Stomach (tissue), 8 donors: ENCODE measurements at regions not wholly inside any gene's neighbourhood (a gene's known extent, or its start where the extent isn't known, plus 50 kb on each side); places are given as distances from the start of the nearest gene placed in this dataset.

Experiments
- DNase-seq, 2 donors: peaks; one replicate each; pipeline versions ENCODE4 v3.0.0 to v3.0.0-alpha.2; 2013 to 2019
- H3K27ac ChIP-seq, 5 donors: fragments of 200-600 bp in 4 of 5; sonication (generic) in 4 of 5; one replicate each; pipeline ENCODE4 v1.5.1; 2013 to 2019; ENCODE audit warnings: mild to moderate bottlenecking in 1 of 5, moderate library complexity in 1 of 5
- H3K27me3 ChIP-seq, 3 donors: fragments of 200-600 bp; sonication (generic); one replicate each; pipeline ENCODE4 v1.5.1; 2017 to 2019; ENCODE audit warnings: mixed run types in 1 of 3
- H3K36me3 ChIP-seq, 4 donors: fragments of 200-600 bp; sonication (generic); 1 replicate in 3 of 4; 2 replicates in 1 of 4; pipeline ENCODE4 v1.5.1; 2016 to 2019
- H3K4me1 ChIP-seq, 4 donors: fragments of 200-600 bp; sonication (generic); one replicate each; pipeline ENCODE4 v1.5.1; 2016 to 2019
- H3K4me3 ChIP-seq, 4 donors: fragments of 200-600 bp; sonication (generic) in 3 of 4; one replicate each; pipeline ENCODE4 v1.5.1; 2016 to 2019; ENCODE audit warnings: mild to moderate bottlenecking in 1 of 4
- H3K9me3 ChIP-seq, 4 donors: fragments of 200-600 bp; sonication (generic); one replicate each; pipeline ENCODE4 v1.5.1; 2016 to 2019
- EP300 ChIP-seq: sonication (generic); formaldehyde crosslinking; IDR thresholded peaks from one replicate; pipeline ENCODE4 v1.6.1; 2017; ENCODE audit warnings: antibody characterized with exemption
- POLR2A ChIP-seq, 4 donors: fragments of 450-650 bp; IDR thresholded peaks; one replicate each; pipeline ENCODE4 v1.6.1; 2016; ENCODE audit warnings: antibody characterized with exemption in 4 of 4, control low read depth in 2 of 4, mild to moderate bottlenecking in 1 of 4, moderate library complexity in 1 of 4
- POLR2AphosphoS5 ChIP-seq, 3 donors: sonication (generic); formaldehyde crosslinking; IDR thresholded peaks; one replicate each; pipeline ENCODE4 v1.6.1; 2016; ENCODE audit warnings: antibody characterized with exemption in 3 of 3
- WGBS, 5 donors: extraction: QIAGEN DNeasy Blood & Tissue Kit in 3 of 5; methylation state at CpG; one replicate each; pipeline versions ENCODE4 v1.1.5 to v1.1.7; 2013 to 2018; 5-methylcytosine and 5-hydroxymethylcytosine counted together
- intact Hi-C: fragments of 100-400 bp; cut with DNase I; formaldehyde crosslinking; loops from one replicate; pipeline ENCODE4 v1.15.1; 2023; ENCODE audit warnings: low total_unique reads
- TF ChIP-seq, protein P1 (sequence below), 7 experiments: fragments of 450-650 bp in 4 of 7; fragments of 200-600 bp in 3 of 7; sonication (generic) in 3 of 7; IDR thresholded peaks; one replicate each; pipeline ENCODE4 v1.5.1; 2016 to 2019; ENCODE audit warnings: antibody characterized with exemption in 7 of 7, control low read depth in 2 of 7, mild to moderate bottlenecking in 1 of 7
- donor health status: healthy with polysubstance abuse.
- donor health status: Bipolar disorder and iron deficiency.
- donor health status: healthy.

DNA sequence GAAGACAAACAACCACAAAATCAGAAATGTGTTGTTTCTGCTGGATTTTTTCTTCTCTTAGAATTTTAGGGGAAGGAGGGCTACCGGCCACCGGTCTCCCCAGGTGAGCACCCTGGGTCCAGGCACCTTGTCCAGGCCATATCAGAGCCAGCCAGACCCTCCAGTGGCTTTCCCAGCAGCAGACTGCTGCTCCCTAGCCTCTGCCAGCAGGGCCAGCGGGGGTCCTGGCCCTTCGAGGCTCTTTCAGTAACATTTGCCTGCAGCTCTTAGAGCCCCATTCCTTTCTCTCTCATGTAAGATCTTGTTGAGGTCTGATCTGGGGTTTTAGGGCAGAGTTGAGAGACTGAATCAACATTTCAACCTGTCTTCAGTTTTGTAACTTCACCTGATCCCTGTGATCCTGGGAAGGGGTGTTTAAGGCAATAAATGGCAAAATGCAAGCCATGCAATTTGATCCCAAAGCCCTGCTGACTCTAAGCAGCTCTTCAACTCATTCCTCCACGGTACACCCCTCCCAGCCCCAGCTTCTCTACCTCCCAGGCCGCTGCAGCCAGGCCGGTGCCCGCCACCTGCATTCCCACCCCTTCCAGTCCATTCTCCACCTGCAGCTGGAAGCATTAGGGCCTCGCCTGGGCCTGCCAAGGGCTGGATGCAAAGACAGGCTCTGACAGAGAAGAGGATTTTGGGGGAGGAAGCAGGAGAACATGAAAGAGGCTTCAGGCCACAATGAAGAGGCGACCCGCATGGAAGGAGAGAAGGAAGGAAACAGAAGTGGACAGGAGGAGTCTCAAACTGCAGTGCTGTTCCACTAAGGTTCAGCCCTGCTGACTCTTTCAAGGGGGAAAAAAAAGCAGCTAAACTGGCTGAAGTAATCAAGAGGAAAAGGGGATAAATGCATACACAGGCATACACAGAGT is 113.0 kb upstream of the FGF3 start:
- Histone ChIP-seq H3K27ac (no peak overlapping the region), H3K36me3 (no peaks in the 10 kb centered on the region), H3K9me3 (peaks cover 0 to 8% (median 0%) of the 10 kb centered on the region in 4 donors), H3K4me1 (no peaks in the 10 kb centered on the region), H3K27me3 (peaks cover 0 to 47% (median 5%) of the 10 kb centered on the region in 3 donors), H3K4me3 (no peak overlapping the region)
- DNase-seq: no peak
- 80 to 87% (median 84%) methylated on average over 11 of the region's 11 CpGs for WGBS, 5 donors
- TF ChIP-seq POLR2A (IDR thresholded peaks at IDR 0.05): no peak
- TF ChIP-seq, protein P1, sequence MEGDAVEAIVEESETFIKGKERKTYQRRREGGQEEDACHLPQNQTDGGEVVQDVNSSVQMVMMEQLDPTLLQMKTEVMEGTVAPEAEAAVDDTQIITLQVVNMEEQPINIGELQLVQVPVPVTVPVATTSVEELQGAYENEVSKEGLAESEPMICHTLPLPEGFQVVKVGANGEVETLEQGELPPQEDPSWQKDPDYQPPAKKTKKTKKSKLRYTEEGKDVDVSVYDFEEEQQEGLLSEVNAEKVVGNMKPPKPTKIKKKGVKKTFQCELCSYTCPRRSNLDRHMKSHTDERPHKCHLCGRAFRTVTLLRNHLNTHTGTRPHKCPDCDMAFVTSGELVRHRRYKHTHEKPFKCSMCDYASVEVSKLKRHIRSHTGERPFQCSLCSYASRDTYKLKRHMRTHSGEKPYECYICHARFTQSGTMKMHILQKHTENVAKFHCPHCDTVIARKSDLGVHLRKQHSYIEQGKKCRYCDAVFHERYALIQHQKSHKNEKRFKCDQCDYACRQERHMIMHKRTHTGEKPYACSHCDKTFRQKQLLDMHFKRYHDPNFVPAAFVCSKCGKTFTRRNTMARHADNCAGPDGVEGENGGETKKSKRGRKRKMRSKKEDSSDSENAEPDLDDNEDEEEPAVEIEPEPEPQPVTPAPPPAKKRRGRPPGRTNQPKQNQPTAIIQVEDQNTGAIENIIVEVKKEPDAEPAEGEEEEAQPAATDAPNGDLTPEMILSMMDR (IDR thresholded peaks at IDR 0.05): no peak
- no peak for TF ChIP-seq EP300
- TF ChIP-seq POLR2AphosphoS5 (IDR thresholded peaks at IDR 0.05): no peak
- intact Hi-C loops: no loop called here

DNA sequence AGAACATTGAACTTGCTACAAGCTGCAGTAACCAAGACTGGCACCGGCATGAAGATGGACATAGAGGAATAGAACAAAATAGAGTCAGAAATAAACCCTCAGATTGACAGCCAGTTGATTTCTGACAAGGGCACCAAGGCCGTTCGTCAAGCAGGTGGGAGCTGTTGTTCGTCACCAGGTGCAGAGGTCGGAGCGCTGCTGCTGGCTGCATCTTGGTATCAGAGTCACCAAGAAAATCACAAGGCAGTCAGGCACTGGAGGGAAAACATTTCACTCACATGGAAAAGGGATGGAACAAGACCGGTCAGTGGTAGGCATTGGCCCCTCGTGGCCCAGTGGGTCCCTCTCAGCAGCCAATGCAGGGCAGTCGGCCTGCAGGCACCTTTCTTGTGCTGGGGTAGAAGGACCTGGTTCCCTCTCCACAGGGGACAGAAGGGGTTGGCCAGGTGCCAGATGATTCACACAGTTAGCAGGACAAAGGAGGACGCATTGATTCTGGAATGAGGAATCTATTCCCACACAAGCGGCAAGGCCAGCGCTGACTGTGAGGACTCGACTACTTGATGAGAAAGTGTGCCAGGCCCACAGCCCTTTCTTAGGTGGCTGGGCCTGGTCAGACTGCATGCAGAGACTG is 115.8 kb upstream of the FGF3 start:
- no peak for DNase-seq
- intact Hi-C loops: no loop called here
- H3K4me1 ChIP-seq: peaks cover 3 to 10% (median 9%) of the 10 kb centered on the region in 4 donors

DNA sequence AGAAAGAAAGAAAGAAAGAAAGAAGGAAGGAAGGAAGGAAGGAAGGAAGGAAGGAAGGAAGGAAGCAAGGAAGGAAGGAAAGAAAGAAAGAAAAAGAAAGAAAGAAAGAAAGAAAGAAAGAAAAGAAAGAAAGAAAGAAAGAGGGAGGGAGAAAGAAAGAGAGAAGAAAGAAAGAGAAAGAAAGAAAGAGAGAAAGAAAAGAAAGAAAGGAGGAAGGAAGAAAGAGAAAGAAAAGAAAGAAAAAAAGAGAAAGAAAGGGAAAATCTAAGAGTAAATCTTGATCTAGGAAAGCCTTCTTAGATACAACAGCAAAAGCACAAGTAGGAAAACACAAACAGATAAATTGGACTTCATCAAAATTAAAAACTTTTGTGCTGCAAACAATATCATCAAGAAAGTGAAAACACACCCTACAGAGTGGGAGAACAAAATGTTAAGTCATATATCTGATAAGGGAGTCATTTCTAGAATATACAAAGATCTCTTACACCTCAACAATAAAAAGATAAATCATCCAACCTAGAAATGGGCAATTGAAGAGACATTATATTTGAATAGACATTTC is 116.8 kb upstream of the FGF3 start:
- H3K4me3 ChIP-seq: no peak overlapping the region
- intact Hi-C loops: no loop called here
- no peak for TF ChIP-seq EP300
- no peak for TF ChIP-seq POLR2AphosphoS5 (IDR thresholded peaks at IDR 0.05)
- TF ChIP-seq, protein P1 (IDR thresholded peaks at IDR 0.05): no peak
- no peak for TF ChIP-seq POLR2A (IDR thresholded peaks at IDR 0.05)
- no peaks in the 10 kb centered on the region for H3K36me3 ChIP-seq
- peaks cover 0 to 13% (median 5%) of the 10 kb centered on the region in 3 donors for H3K27me3 ChIP-seq
- H3K4me1 ChIP-seq: peaks cover 5 to 14% (median 12%) of the 10 kb centered on the region in 4 donors
- DNase-seq: no peak
- H3K27ac ChIP-seq: no peak overlapping the region
- no peaks in the 10 kb centered on the region for H3K9me3 ChIP-seq

More for the DNA sequence above, 115.8 kb upstream of the FGF3 start:
- H3K27me3 ChIP-seq: peaks cover 0 to 23% (median 5%) of the 10 kb centered on the region in 3 donors
- TF ChIP-seq POLR2A (IDR thresholded peaks at IDR 0.05) (no peak), EP300 (no peak), POLR2AphosphoS5 (IDR thresholded peaks at IDR 0.05) (no peak)
- TF ChIP-seq, protein P1 (IDR thresholded peaks at IDR 0.05): no peak
- WGBS, 5 donors: 85 to 93% (median 90%) methylated on average over 13 of the region's 13 CpGs
- H3K9me3 ChIP-seq: no peaks in the 10 kb centered on the region
- H3K36me3 ChIP-seq: no peaks in the 10 kb centered on the region
- no peak overlapping the region for H3K27ac ChIP-seq
- H3K4me3 ChIP-seq: no peak overlapping the region

DNA sequence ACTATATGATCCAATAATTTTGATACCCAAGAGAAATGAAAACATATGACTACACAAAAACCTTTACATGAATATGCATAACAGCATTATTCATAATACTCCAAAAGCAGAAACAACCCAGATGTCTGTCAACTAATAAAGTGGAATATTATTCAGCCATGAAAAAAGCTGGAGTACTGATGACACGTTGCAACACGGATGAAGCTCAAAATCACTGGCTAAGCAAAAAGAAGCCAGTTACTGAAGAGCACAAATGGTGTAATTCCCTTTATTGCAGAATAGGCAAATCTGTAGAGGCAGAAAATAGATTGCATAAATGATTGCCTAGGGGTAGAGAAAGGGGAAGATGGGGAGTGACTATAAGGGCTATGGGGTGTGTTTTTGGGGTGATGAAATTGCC is 117.6 kb upstream of the FGF3 start:
- Histone ChIP-seq H3K9me3 (no peaks in the 10 kb centered on the region), H3K27me3 (peaks cover 0 to 7% (median 5%) of the 10 kb centered on the region in 3 donors), H3K36me3 (no peaks in the 10 kb centered on the region), H3K27ac (no peak overlapping the region), H3K4me3 (no peak overlapping the region), H3K4me1 (peaks cover 5 to 14% (median 12%) of the 10 kb centered on the region in 4 donors)
- DNase-seq: no peak
- WGBS, 5 donors: 86 to 94% (median 91%) methylated on average over 2 of the region's 2 CpGs
- intact Hi-C loops: no loop called here
- TF ChIP-seq EP300: no peak
- TF ChIP-seq POLR2AphosphoS5 (IDR thresholded peaks at IDR 0.05): no peak
- TF ChIP-seq POLR2A (IDR thresholded peaks at IDR 0.05): no peak
